Neural cell (in vitro differentiated cells): ENCODE measurements at regions not wholly inside any gene's neighbourhood (a gene's known extent, or its start where the extent isn't known, plus 50 kb on each side); places are given as distances from the start of the nearest gene placed in this dataset.

ENCODE experiments used
- H2AFZ ChIP-seq: fragments of 200-600, 300-800 bp; sonication (generic), shearing (Covaris generic); 2 replicates; pipeline ENCODE4 v1.6.0; 2014; ENCODE audit warnings: low read depth, mild to moderate bottlenecking, antibody characterized with exemption, low read length, moderate library complexity
- H3F3A ChIP-seq: fragments of 200-600 bp; shearing (Covaris generic); 2 replicates; pipeline ENCODE4 v1.6.1; 2016; ENCODE audit warnings: mild to moderate bottlenecking, moderate library complexity, mixed read lengths, antibody characterized with exemption, low read length; ENCODE audit not compliant: insufficient read depth, poor library complexity, severe bottlenecking
- H3K27ac ChIP-seq: fragments of 200-600, 300-800 bp; sonication (generic), shearing (Covaris generic); 2 replicates; pipeline ENCODE4 v1.5.1; 2014; ENCODE audit warnings: mild to moderate bottlenecking, low read length, moderate library complexity
- H3K27me3 ChIP-seq: fragments of 300-800, 200-600 bp; sonication (generic), shearing (Covaris generic); 2 replicates; pipeline ENCODE4 v1.6.0; 2014; ENCODE audit warnings: mild to moderate bottlenecking, low read depth, low read length, moderate library complexity; ENCODE audit not compliant: insufficient read depth
- H3K36me3 ChIP-seq: fragments of 300-800, 200-600 bp; sonication (generic), shearing (Covaris generic); 2 replicates; pipeline ENCODE4 v1.5.1; 2014; ENCODE audit warnings: mild to moderate bottlenecking, antibody characterized with exemption, low read length, moderate library complexity; ENCODE audit not compliant: insufficient read depth
- H3K4me2 ChIP-seq: fragments of 300-800, 200-600 bp; sonication (generic), shearing (Covaris generic); 2 replicates; pipeline ENCODE4 v1.6.0; 2014; ENCODE audit warnings: mild to moderate bottlenecking, low read length
- H3K4me3 ChIP-seq: fragments of 300-800, 200-600 bp; sonication (generic), shearing (Covaris generic); 2 replicates; pipeline ENCODE4 v1.5.1; 2014; ENCODE audit warnings: mild to moderate bottlenecking, low read length, moderate library complexity
- H3K79me2 ChIP-seq: fragments of 200-600 bp; shearing (Covaris generic); replicated peaks from 2 replicates; pipeline ENCODE4 v1.6.0; 2014; ENCODE audit warnings: mild to moderate bottlenecking, low read length, moderate library complexity; ENCODE audit not compliant: insufficient read depth
- H3K9ac ChIP-seq: fragments of 300-800, 200-600 bp; sonication (generic), shearing (Covaris generic); 2 replicates; pipeline ENCODE4 v1.6.1; 2016; ENCODE audit warnings: mild to moderate bottlenecking, low read length, mixed read lengths
- H3K9me2 ChIP-seq: fragments of 200-600 bp; shearing (Covaris generic); 2 replicates; pipeline ENCODE4 v1.6.1; 2016; ENCODE audit warnings: mild to moderate bottlenecking, low read length, mixed read lengths; ENCODE audit not compliant: insufficient read depth
- H3K9me3 ChIP-seq: fragments of 200-600, 300-800 bp; sonication (generic), shearing (Covaris generic); 2 replicates; pipeline ENCODE4 v1.6.1; 2016; ENCODE audit warnings: mild to moderate bottlenecking, mixed run types, low read length, moderate library complexity, mixed read lengths
- H4K20me1 ChIP-seq: fragments of 200-600 bp; shearing (Covaris generic); 2 replicates; pipeline ENCODE4 v1.6.1; 2016; ENCODE audit warnings: mild to moderate bottlenecking, mixed run types; ENCODE audit not compliant: insufficient read depth
- CTCF ChIP-seq: fragments of 450-650 bp; IDR thresholded peaks from 2 replicates; pipeline ENCODE4 v1.5.1; 2014; ENCODE audit warnings: antibody characterized with exemption, mild to moderate bottlenecking, moderate library complexity; ENCODE audit not compliant: poor library complexity, severe bottlenecking
- EP300 ChIP-seq: fragments of 450-650 bp; conservative IDR thresholded peaks from 2 replicates; pipeline ENCODE4 v1.6.1; 2014; ENCODE audit warnings: antibody characterized with exemption, mild to moderate bottlenecking, moderate library complexity; ENCODE audit not compliant: poor library complexity, severe bottlenecking
- EZH2 ChIP-seq: fragments of 200-600, 300-800 bp; shearing (Covaris generic), sonication (generic); IDR thresholded peaks from 2 replicates; pipeline ENCODE4 v1.6.1; 2014; ENCODE audit warnings: antibody characterized with exemption, low read length, borderline replicate concordance, mild to moderate bottlenecking; ENCODE audit not compliant: insufficient read depth, poor library complexity, severe bottlenecking
- MXI1 ChIP-seq: fragments of 450-650 bp; conservative IDR thresholded peaks from 2 replicates; pipeline ENCODE4 v1.6.1; 2014; ENCODE audit warnings: antibody characterized with exemption, mild to moderate bottlenecking; ENCODE audit not compliant: poor library complexity, severe bottlenecking
- POLR2AphosphoS5 ChIP-seq: IDR thresholded peaks from 2 replicates; pipeline ENCODE4 v1.6.1; 2012
- RAD21 ChIP-seq: fragments of 450-650 bp; conservative IDR thresholded peaks from 2 replicates; pipeline ENCODE4 v1.6.1; 2014; ENCODE audit warnings: antibody characterized with exemption, mild to moderate bottlenecking, moderate library complexity
- REST ChIP-seq: IDR thresholded peaks from 2 replicates; pipeline ENCODE4 v1.6.1; 2012; ENCODE audit warnings: borderline replicate concordance
- SMC3 ChIP-seq: fragments of 450-650 bp; conservative IDR thresholded peaks from 2 replicates; pipeline ENCODE4 v1.6.1; 2014; ENCODE audit warnings: antibody characterized with exemption, mild to moderate bottlenecking, moderate library complexity; ENCODE audit not compliant: poor library complexity
- TAF1 ChIP-seq: IDR thresholded peaks from 2 replicates; pipeline ENCODE4 v1.6.1; 2012; ENCODE audit warnings: low read depth

- no peak overlapping the region for H3K4me3 ChIP-seq
- no peak overlapping the region for H3K9ac ChIP-seq
- no peak overlapping the region for H3K27ac ChIP-seq
- no peaks in the 10 kb centered on the region for H3K9me2 ChIP-seq
- H3K79me2 ChIP-seq = no peaks in the 10 kb centered on the region
- no peaks in the 10 kb centered on the region for H3K36me3 ChIP-seq
- TF ChIP-seq RAD21 = no peak
- TF ChIP-seq REST = no peak
- TF ChIP-seq CTCF = no peak
- TF ChIP-seq EZH2 = no peak
- no peak for TF ChIP-seq MXI1
- no peak for TF ChIP-seq POLR2AphosphoS5
- TF ChIP-seq TAF1 = no peak
- no peak for TF ChIP-seq EP300
- H4K20me1 ChIP-seq = no peaks in the 10 kb centered on the region
- no peaks in the 10 kb centered on the region for H3K27me3 ChIP-seq
- no peaks in the 10 kb centered on the region for H3F3A ChIP-seq
- H3K9me3 ChIP-seq = no peaks in the 10 kb centered on the region
- H2AFZ ChIP-seq = no peak overlapping the region
- H3K4me2 ChIP-seq = no peak overlapping the region
These were observed 101.1 kb upstream of the IPO5 start for GRCh38 chr13:97852181-97852874.

GRCh38 chr13:97853550-97853949 is 99.9 kb upstream of the IPO5 start:
- Histone ChIP-seq H3K79me2 (no peaks in the 10 kb centered on the region), H3K9me3 (no peaks in the 10 kb centered on the region), H3K4me2 (no peak overlapping the region), H3K27ac (no peak overlapping the region), H3K27me3 (no peaks in the 10 kb centered on the region), H3K9ac (no peak overlapping the region), H4K20me1 (no peaks in the 10 kb centered on the region), H3F3A (no peaks in the 10 kb centered on the region), H2AFZ (no peak overlapping the region), H3K36me3 (no peaks in the 10 kb centered on the region), H3K9me2 (no peaks in the 10 kb centered on the region), H3K4me3 (no peak overlapping the region)
- no peak for TF ChIP-seq CTCF
- TF ChIP-seq POLR2AphosphoS5 = no peak
- no peak for TF ChIP-seq EP300
- TF ChIP-seq EZH2 = no peak
- TF ChIP-seq MXI1 = no peak
- no peak for TF ChIP-seq REST
- TF ChIP-seq RAD21 = no peak
- no peak for TF ChIP-seq SMC3
- TF ChIP-seq TAF1 = no peak
